ENCODE measurements at regions not wholly inside any gene's neighbourhood (a gene's known extent, or its start where the extent isn't known, plus 50 kb on each side); places are given as distances from the start of the nearest gene placed in this dataset.

DNA sequence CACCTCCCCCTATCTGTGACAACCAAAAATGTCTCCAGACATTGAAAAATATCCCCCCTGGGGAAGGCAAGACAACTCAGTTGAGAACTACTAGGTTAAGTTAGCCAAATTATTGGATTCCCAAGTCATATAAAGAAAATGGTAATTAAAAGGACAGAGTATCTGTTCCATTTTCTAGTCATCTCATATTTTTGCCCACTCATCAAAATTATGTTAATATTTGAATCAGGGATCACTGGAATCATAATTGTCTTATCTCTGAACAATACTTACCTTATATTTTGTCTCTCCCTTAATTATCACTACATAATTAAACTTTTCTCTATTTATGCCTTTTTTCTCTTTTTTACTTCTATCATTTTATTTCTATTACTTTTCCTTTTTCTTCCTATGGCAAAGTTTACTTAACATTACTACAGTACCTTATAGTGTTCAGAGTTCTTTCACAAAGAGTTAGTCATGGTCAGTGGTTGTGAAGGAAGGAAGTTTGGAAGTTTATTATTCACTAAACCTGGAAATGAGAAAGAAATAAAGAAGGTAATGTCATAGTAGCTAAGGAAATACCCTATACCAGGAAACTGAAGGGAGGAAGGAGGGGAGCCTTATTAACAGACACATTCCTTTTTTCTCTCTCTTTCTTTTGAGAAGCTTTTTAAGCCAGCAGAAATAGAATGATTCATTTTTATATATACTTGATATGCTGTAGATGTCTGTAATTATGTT lies 332.9 kb downstream of the COL12A1 start:
- no peak for DNase-seq (ENCODE audit: low read depth)
- no peak overlapping the region for H3K4me3 ChIP-seq (ENCODE audit: low read depth, low read length)
- TF ChIP-seq, protein P1, sequence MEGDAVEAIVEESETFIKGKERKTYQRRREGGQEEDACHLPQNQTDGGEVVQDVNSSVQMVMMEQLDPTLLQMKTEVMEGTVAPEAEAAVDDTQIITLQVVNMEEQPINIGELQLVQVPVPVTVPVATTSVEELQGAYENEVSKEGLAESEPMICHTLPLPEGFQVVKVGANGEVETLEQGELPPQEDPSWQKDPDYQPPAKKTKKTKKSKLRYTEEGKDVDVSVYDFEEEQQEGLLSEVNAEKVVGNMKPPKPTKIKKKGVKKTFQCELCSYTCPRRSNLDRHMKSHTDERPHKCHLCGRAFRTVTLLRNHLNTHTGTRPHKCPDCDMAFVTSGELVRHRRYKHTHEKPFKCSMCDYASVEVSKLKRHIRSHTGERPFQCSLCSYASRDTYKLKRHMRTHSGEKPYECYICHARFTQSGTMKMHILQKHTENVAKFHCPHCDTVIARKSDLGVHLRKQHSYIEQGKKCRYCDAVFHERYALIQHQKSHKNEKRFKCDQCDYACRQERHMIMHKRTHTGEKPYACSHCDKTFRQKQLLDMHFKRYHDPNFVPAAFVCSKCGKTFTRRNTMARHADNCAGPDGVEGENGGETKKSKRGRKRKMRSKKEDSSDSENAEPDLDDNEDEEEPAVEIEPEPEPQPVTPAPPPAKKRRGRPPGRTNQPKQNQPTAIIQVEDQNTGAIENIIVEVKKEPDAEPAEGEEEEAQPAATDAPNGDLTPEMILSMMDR (conservative IDR thresholded peaks at IDR 0.05; ENCODE audit: low read depth, low read length): no peak

DNA sequence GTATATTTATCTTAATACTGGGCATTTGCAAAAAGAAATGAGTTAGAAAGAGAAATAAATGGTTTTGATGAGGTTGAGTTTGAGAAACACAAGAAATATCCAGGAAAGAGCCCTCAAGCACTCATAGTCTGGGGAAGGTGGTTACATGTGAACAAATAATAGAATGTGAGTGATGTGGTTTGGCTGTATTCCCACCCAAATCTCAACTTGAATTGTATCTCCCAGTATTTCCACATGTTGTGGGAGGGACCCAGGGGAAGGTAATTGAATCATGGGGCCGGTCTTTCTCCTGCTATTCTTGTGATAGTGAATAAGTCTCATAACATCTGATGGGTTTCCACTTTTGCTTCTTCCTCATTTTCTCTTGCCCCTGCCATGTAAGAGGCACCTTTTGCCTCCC lies 334.1 kb downstream of the COL12A1 start:
- H3K4me3 ChIP-seq (ENCODE audit: low read depth, low read length): no peak overlapping the region
- DNase-seq (ENCODE audit: low read depth): no peak
- TF ChIP-seq, protein P1 (conservative IDR thresholded peaks at IDR 0.05; ENCODE audit: low read depth, low read length): no peak

DNA sequence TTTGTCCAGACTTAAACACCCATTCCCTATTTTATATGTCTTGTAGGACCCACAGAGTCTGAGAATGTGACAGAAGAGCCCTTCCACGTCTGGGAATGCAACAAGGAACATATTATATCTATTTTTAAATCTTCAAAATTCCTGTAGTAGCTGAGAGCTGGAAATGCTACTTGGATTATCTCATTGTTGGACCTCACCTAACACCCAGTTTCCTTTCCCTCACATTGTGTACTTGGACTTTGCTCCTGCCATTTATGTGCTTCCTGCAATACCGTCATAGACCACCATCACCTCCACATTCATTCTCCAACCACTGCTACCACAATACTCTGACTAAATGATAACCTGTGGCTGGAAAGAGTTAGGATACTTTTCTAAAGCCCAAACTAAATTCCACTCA lies 335.4 kb downstream of the COL12A1 start:
- no peak overlapping the region for H3K4me3 ChIP-seq (ENCODE audit: low read depth, low read length)
- TF ChIP-seq, protein P1 (conservative IDR thresholded peaks at IDR 0.05; ENCODE audit: low read depth, low read length): peak; percentile 33
- no peak for DNase-seq (ENCODE audit: low read depth)

DNA sequence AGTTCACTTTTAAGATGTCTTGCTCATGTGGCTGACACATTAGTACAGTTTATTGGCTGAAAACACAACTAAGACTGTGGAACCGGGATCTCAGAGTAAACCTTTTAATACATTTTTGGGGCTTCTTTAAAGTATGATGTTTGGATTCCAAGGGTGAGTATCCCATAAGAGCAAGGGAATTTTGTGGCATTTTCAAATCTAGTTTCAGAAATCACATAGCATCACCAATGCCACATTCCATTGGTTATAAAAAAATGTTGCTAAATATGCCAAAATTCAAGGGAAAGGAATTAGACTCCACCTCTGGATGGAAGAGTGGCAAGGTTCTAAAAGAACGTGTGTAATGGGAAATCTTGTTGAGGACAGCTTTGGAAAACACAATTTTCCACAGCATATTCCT lies 338.6 kb downstream of the COL12A1 start:
- no peak overlapping the region for H3K4me3 ChIP-seq (ENCODE audit: low read depth, low read length)
- TF ChIP-seq, protein P1 (conservative IDR thresholded peaks at IDR 0.05; ENCODE audit: low read depth, low read length): no peak
- DNase-seq (ENCODE audit: low read depth): no peak

DNA sequence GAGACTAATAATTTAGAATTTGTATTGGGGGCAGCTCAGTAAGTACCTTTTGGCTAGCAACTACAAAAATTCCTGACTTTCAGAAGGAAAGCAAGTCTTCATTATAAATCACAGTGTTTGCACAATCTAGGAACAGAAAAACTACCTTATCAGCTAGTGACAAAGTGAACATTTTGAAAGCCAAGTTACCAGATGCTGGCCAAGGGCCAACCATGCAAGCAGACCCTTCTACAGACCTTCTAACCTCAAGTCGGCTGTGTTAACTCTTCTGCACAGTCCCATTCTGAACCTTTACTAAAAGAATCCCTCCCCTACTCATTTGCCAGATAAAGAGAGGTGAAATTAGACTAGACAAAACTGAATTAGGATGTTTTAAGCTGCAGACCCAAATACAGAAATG lies 341.9 kb downstream of the COL12A1 start:
- TF ChIP-seq, protein P1 (conservative IDR thresholded peaks at IDR 0.05; ENCODE audit: low read depth, low read length): no peak
- DNase-seq (ENCODE audit: low read depth): no peak

DNA sequence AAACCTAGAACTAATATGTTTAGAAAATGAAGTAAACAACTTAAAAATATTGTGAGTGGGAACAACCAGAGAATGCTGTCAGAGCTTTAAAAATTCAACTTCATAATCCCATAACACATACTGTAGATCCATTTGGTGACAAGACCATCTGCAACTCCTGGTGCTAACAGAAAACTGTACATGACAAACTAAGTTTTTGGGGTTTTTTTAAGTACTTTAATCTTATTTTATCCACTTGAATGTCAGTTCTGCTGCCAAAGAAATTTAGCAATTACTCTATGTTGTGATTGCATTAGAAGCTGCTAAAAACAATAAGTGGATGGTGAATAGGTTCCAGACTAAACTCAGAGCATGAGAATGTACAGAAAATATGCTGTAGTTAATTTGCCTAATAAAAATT lies 345.4 kb downstream of the COL12A1 start:
- no peak overlapping the region for H3K4me3 ChIP-seq (ENCODE audit: low read depth, low read length)
- TF ChIP-seq, protein P1 (conservative IDR thresholded peaks at IDR 0.05; ENCODE audit: low read depth, low read length): no peak
- DNase-seq (ENCODE audit: low read depth): no peak

More for the DNA sequence above, 341.9 kb downstream of the COL12A1 start:
- no peak overlapping the region for H3K4me3 ChIP-seq (ENCODE audit: low read depth, low read length)

DNA sequence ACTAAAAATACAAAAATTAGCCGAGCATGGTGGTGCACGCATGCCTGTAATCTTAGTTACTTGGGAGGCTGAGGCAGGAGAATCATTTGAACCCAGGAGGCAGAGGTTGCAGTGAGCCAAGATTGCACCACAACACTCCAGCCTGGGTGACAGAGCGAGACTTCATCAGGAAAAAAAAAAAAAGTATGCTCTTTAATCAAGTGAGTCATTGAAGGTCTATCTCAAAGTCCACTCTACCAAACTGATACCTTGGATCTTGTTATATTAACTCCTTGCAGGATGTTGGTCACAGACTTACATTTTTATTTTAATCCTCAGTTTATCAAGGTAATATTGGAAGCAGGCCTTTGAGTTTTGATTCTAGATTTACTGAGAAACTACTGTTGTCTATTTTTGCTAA lies 348.7 kb downstream of the COL12A1 start:
- no peak overlapping the region for H3K4me3 ChIP-seq (ENCODE audit: low read depth, low read length)
- DNase-seq (ENCODE audit: low read depth): no peak
- TF ChIP-seq, protein P1 (conservative IDR thresholded peaks at IDR 0.05; ENCODE audit: low read depth, low read length): no peak
